SK-N-SH treated with all-trans-retinoic acid at 6 μM for 48 hours (cell line): ENCODE measurements at regions not wholly inside any gene's neighbourhood (a gene's known extent, or its start where the extent isn't known, plus 50 kb on each side); places are given as distances from the start of the nearest gene placed in this dataset.

Experiments
- BACH2 ChIP-seq: fragments of 250-450 bp; sonication (Bioruptor Pico); IDR thresholded peaks from 2 replicates; pipeline ENCODE4 v1.9.0; 2021; ENCODE audit warnings: mild to moderate bottlenecking, borderline replicate concordance
- CSRNP3 ChIP-seq: fragments of 250-450 bp; sonication (Bioruptor Pico); IDR thresholded peaks from 2 replicates; pipeline ENCODE4 v1.5.1; 2021; ENCODE audit warnings: mild to moderate bottlenecking, moderate library complexity
- GLIS3 ChIP-seq: fragments of 250-450 bp; sonication (Bioruptor Pico); IDR thresholded peaks from 2 replicates; pipeline ENCODE4 v1.5.0; 2020; ENCODE audit warnings: mild to moderate bottlenecking, moderate library complexity
- ISL1 ChIP-seq: fragments of 250-450 bp; sonication (Bioruptor Pico); IDR thresholded peaks from 2 replicates; pipeline ENCODE4 v2.1.2; 2022; ENCODE audit warnings: mild to moderate bottlenecking, moderate library complexity
- OSR1 ChIP-seq: fragments of 250-450 bp; sonication (Bioruptor Pico); IDR thresholded peaks from 2 replicates; pipeline ENCODE4 v1.8.0; 2022; ENCODE audit warnings: moderate library complexity, mild to moderate bottlenecking, inconsistent platforms
- RARB ChIP-seq: fragments of 250-450 bp; sonication (Bioruptor Pico); IDR thresholded peaks from 2 replicates; pipeline ENCODE4 v1.8.0; 2021; ENCODE audit warnings: mild to moderate bottlenecking, moderate library complexity
- SNAI2 ChIP-seq: fragments of 250-450 bp; sonication (Bioruptor Pico); IDR thresholded peaks from 2 replicates; pipeline ENCODE4 v1.5.0; 2020; ENCODE audit warnings: mild to moderate bottlenecking, moderate library complexity
- TCF4 ChIP-seq: fragments of 250-450 bp; sonication (Bioruptor Pico); IDR thresholded peaks from 2 replicates; pipeline ENCODE4 v1.8.0; 2021; ENCODE audit warnings: mild to moderate bottlenecking, moderate library complexity, borderline replicate concordance
- ZFP3 ChIP-seq: fragments of 250-450 bp; sonication (Bioruptor Pico); IDR thresholded peaks from 2 replicates; pipeline ENCODE4 v1.5.0; 2020; ENCODE audit warnings: mild to moderate bottlenecking, moderate library complexity
- TF ChIP-seq, protein P1 (sequence below): fragments of 250-450 bp; sonication (Bioruptor Pico); IDR thresholded peaks from 2 replicates; pipeline ENCODE4 v1.8.0; 2020; ENCODE audit warnings: mild to moderate bottlenecking, moderate library complexity, borderline replicate concordance

DNA sequence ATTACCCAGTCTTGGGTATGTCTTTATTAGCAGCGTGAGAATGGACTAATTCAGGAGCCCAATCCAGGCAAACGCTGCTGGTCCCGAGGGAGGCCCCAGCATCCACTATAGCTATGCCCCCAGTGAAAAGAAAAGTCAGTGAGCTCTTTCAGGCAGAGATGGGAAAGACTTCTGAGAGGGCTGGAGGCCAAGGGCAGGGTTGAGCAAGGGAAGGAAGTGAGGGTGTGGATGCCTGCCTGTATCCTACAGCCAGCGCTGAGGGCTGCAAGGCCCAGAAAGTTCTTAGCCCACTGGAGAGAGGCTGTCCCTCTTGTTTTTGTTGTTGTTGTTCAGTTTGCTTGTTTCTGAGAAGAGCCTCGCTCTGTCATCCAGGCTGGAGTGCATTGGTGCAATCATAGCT is 261.6 kb downstream of the ZEB1 start:
- TF ChIP-seq GLIS3 (CRISPR knock-in tag): no peak
- no peak for TF ChIP-seq OSR1
- no peak for TF ChIP-seq ZFP3 (CRISPR knock-in tag)
- TF ChIP-seq BACH2 (CRISPR knock-in tag): no peak
- TF ChIP-seq CSRNP3 (CRISPR knock-in tag): no peak
- TF ChIP-seq ISL1 (CRISPR knock-in tag): no peak
- TF ChIP-seq RARB: no peak
- TF ChIP-seq, protein P1, sequence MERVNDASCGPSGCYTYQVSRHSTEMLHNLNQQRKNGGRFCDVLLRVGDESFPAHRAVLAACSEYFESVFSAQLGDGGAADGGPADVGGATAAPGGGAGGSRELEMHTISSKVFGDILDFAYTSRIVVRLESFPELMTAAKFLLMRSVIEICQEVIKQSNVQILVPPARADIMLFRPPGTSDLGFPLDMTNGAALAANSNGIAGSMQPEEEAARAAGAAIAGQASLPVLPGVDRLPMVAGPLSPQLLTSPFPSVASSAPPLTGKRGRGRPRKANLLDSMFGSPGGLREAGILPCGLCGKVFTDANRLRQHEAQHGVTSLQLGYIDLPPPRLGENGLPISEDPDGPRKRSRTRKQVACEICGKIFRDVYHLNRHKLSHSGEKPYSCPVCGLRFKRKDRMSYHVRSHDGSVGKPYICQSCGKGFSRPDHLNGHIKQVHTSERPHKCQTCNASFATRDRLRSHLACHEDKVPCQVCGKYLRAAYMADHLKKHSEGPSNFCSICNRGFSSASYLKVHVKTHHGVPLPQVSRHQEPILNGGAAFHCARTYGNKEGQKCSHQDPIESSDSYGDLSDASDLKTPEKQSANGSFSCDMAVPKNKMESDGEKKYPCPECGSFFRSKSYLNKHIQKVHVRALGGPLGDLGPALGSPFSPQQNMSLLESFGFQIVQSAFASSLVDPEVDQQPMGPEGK: no peak
- TF ChIP-seq SNAI2 (CRISPR knock-in tag): no peak
- no peak for TF ChIP-seq TCF4 (CRISPR knock-in tag)
